ENCODE measurements at regions not wholly inside any gene's neighbourhood (a gene's known extent, or its start where the extent isn't known, plus 50 kb on each side); places are given as distances from the start of the nearest gene placed in this dataset.

DNA sequence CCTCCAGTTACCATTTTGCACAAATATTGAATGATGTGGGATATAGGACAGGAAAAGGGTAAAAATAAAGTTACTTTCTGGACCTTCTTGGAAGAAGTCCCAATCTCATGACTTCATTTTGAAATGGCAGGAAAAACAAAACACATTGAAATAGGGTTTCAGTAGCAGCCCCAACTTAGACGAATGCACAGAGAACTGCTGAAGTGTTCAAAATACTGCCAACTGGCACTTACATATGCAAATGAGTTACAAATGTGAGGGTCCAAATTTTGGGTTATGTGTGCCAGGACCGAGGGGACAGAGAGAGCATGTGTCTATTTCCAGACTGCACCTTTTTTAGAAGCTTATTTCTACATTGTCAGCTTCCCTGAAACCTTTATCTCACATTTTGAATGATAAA, 112.9 kb upstream of the CCDC68 start:
- DNase-seq = no peak
- H3K4me3 ChIP-seq = no peak overlapping the region
- H3K36me3 ChIP-seq = no peaks in the 10 kb centered on the region
- H3K9me3 ChIP-seq (replicated peaks) = peaks cover 8% of the 10 kb centered on the region
- no peaks in the 10 kb centered on the region for H3K27me3 ChIP-seq (ENCODE audit: low read depth)
- no peak overlapping the region for H3K27ac ChIP-seq (replicated peaks)
- intact Hi-C loops (cut with micrococcal nuclease) = no loop called here
- H3K4me1 ChIP-seq = no peaks in the 10 kb centered on the region
- TF ChIP-seq, protein P1, sequence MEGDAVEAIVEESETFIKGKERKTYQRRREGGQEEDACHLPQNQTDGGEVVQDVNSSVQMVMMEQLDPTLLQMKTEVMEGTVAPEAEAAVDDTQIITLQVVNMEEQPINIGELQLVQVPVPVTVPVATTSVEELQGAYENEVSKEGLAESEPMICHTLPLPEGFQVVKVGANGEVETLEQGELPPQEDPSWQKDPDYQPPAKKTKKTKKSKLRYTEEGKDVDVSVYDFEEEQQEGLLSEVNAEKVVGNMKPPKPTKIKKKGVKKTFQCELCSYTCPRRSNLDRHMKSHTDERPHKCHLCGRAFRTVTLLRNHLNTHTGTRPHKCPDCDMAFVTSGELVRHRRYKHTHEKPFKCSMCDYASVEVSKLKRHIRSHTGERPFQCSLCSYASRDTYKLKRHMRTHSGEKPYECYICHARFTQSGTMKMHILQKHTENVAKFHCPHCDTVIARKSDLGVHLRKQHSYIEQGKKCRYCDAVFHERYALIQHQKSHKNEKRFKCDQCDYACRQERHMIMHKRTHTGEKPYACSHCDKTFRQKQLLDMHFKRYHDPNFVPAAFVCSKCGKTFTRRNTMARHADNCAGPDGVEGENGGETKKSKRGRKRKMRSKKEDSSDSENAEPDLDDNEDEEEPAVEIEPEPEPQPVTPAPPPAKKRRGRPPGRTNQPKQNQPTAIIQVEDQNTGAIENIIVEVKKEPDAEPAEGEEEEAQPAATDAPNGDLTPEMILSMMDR (IDR thresholded peaks at IDR 0.05; ENCODE audit: borderline replicate concordance) = no peak

DNA sequence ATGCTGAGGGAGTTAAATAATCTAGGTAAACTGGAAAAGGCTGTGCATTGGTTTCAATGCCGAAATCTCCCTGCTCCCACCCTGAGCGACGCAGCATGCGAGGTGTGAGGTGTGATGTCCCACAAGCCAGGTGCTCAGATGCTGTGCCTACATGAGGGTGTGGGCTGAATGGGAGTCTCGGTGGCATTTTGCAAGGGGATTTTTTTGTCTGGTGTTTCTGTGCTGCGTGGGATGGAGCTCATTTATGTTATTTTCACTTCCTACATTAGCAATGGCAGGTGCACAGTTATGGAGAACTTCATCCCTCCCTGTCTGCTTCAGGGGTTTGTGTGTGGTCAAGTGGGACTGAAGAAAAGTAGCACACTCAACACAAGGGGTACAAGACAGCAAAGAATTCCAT, 110.2 kb upstream of the CCDC68 start:
- no peak for DNase-seq
- H3K4me3 ChIP-seq = no peak overlapping the region
- no peak overlapping the region for H3K27ac ChIP-seq (replicated peaks)
- no peaks in the 10 kb centered on the region for H3K27me3 ChIP-seq (ENCODE audit: low read depth)
- intact Hi-C loops (cut with micrococcal nuclease) = no loop called here
- peaks cover 8% of the 10 kb centered on the region for H3K9me3 ChIP-seq (replicated peaks)
- no peaks in the 10 kb centered on the region for H3K36me3 ChIP-seq
- TF ChIP-seq, protein P1 (IDR thresholded peaks at IDR 0.05; ENCODE audit: borderline replicate concordance) = no peak
- no peaks in the 10 kb centered on the region for H3K4me1 ChIP-seq

DNA sequence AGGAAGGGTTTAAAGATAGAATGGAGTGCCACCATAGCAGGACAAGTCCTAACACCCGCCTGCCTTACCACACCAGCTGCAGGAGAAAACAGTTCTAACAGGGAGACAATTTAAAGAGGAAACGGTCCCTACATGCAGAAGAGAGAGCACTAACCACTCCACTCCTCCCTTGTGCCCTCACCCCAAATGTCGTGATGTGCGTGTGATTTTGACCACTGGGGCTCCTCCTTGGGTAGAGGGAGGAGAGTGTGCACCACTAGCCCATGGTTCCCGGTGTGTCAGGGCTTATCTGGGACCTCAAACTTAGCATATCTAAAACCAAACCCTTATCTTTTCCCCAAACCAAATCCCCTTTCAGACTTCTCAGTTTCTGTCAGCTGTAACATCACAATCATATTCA, 105.5 kb upstream of the CCDC68 start:
- Histone ChIP-seq H3K4me1 (no peaks in the 10 kb centered on the region), H3K27me3 (ENCODE audit: low read depth) (no peaks in the 10 kb centered on the region), H3K9me3 (replicated peaks) (no peaks in the 10 kb centered on the region), H3K4me3 (no peak overlapping the region), H3K27ac (replicated peaks) (no peak overlapping the region), H3K36me3 (no peaks in the 10 kb centered on the region)
- no peak for DNase-seq
- intact Hi-C loops (cut with micrococcal nuclease) = no loop called here
- TF ChIP-seq, protein P1 (IDR thresholded peaks at IDR 0.05; ENCODE audit: borderline replicate concordance) = no peak

DNA sequence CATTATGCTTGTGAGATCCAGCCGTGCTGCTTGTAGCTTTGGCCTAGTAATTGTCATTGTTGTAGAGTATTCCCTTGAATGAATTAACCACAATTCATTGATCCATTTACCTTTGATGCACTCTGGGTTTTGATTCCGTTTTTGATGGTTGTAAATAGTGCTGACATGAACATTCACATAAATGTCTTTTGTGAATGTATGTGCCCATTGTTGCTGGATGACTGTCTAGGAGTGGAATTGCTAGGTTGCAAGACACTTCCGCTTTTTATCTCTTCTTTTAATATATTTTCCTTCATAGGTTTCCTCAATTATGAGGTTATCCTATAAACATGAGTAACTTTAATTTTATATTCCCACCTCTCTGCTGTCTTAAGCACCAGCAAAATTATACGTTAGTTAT, 104.8 kb upstream of the CCDC68 start:
- H3K9me3 ChIP-seq (replicated peaks) = no peaks in the 10 kb centered on the region
- no peaks in the 10 kb centered on the region for H3K4me1 ChIP-seq
- no peak overlapping the region for H3K27ac ChIP-seq (replicated peaks)
- intact Hi-C loops (cut with micrococcal nuclease) = no loop called here
- TF ChIP-seq, protein P1 (IDR thresholded peaks at IDR 0.05; ENCODE audit: borderline replicate concordance) = no peak
- no peaks in the 10 kb centered on the region for H3K27me3 ChIP-seq (ENCODE audit: low read depth)
- H3K36me3 ChIP-seq = no peaks in the 10 kb centered on the region
- no peak overlapping the region for H3K4me3 ChIP-seq
- no peak for DNase-seq

DNA sequence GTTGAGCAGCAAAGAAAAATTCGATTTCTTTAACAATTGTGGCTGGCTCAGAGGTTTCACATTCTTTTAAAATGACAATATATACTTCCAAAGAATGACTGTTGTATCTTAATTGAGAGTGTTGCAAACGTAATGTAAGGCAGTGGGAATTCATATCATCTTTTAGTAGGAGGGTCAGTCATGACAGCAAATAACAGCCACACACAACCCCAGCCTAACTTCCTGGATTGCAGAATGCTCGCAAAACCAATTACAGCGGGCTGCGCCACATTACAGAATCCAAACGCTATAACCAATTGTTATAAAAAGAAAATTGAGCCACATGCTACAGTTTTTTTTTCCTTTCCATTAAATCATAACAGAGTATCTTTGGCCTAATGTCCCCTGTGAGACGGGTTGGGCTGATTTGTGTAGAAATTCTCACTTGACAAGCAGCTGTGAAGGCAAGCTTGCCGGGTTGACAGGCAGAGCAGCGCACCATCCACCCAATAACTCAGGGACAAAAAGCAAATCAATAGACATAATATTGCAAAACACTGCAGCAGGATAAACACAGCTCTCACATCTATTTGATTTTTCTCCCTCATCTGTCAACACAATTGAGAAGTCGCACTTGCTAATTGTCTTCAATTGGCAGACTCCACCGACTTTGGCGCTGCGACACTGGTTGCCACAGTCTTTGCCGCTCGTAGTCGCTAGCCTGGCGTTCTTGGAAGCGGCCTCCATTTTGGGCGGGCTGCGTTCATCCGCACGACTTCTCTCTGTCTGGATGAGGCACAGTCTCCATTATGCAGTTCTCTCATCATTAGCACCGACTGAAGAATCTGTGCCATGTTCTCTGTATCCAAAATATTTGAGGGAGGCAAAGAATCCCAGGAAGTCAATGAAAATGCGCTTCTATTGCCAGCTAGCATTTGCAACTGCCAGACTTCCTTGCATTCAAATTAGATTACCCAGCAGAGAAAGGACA, 95.0 kb upstream of the CCDC68 start:
- intact Hi-C loops (cut with micrococcal nuclease) = no loop called here
- TF ChIP-seq, protein P1 (IDR thresholded peaks at IDR 0.05; ENCODE audit: borderline replicate concordance) = no peak
- H3K4me1 ChIP-seq = no peaks in the 10 kb centered on the region
- no peak overlapping the region for H3K4me3 ChIP-seq
- DNase-seq = no peak
- no peaks in the 10 kb centered on the region for H3K27me3 ChIP-seq (ENCODE audit: low read depth)
- H3K9me3 ChIP-seq (replicated peaks) = no peaks in the 10 kb centered on the region
- H3K27ac ChIP-seq (replicated peaks) = no peak overlapping the region
- H3K36me3 ChIP-seq = no peaks in the 10 kb centered on the region
